ENCODE measurements at regions not wholly inside any gene's neighbourhood (a gene's known extent, or its start where the extent isn't known, plus 50 kb on each side); places are given as distances from the start of the nearest gene placed in this dataset.
A peak's percentile ranks its signal among the peaks of the same experiment; 100 is the strongest.

- no peak for TF ChIP-seq EZH2 (IDR thresholded peaks at IDR 0.05; ENCODE audit: low read length, missing control alignments)
- TF ChIP-seq CTCF (conservative IDR thresholded peaks at IDR 0.05 in 1 of 2, IDR thresholded peaks at IDR 0.05 in 1 of 2; ENCODE audit: low read depth in 1 of 2, low read length in 2 of 2) = no peak
- Histone ChIP-seq H2AFZ (ENCODE audit: low read length) (no peak overlapping the region), H3K9ac (ENCODE audit: insufficient read depth, low read length) (no peak overlapping the region), H3K4me3 (replicated peaks in 1 of 4; ENCODE audit: control extremely low read depth in 1 of 4, insufficient read depth in 1 of 4, low read depth in 3 of 4, low read length in 4 of 4) (no peak overlapping the region), H3K4me1 (ENCODE audit: control insufficient read depth, extremely low read depth, insufficient read depth, low read length) (no peaks in the 10 kb centered on the region), H3K9me3 (ENCODE audit: control insufficient read depth, insufficient read depth, low read depth, low read length) (no peaks in the 10 kb centered on the region), H3K27me3 (ENCODE audit: control insufficient read depth, insufficient read depth, low read length) (no peaks in the 10 kb centered on the region), H3K27ac (ENCODE audit: insufficient read depth, low read length) (no peak overlapping the region), H3K79me2 (ENCODE audit: control insufficient read depth, insufficient read depth, low read length) (no peaks in the 10 kb centered on the region), H3K4me2 (ENCODE audit: extremely low read depth, insufficient read depth, low read length) (no peak overlapping the region), H4K20me1 (ENCODE audit: control insufficient read depth, extremely low read depth, insufficient read depth, low read length) (no peaks in the 10 kb centered on the region), H3K36me3 (ENCODE audit: control insufficient read depth, insufficient read depth, low read length) (no peaks in the 10 kb centered on the region)
- no peak for DNase-seq (ENCODE audit: low read depth in 2 of 2)
These were observed 55.5 kb upstream of the SLC8A1 start for GRCh38 chr2:40507432-40507831.

- Histone ChIP-seq H3K4me2 (ENCODE audit: extremely low read depth, insufficient read depth, low read length) (no peak overlapping the region), H2AFZ (ENCODE audit: low read length) (no peak overlapping the region), H3K4me1 (ENCODE audit: control insufficient read depth, extremely low read depth, insufficient read depth, low read length) (no peaks in the 10 kb centered on the region), H4K20me1 (ENCODE audit: control insufficient read depth, extremely low read depth, insufficient read depth, low read length) (no peaks in the 10 kb centered on the region), H3K27ac (ENCODE audit: insufficient read depth, low read length) (no peak overlapping the region), H3K36me3 (ENCODE audit: control insufficient read depth, insufficient read depth, low read length) (no peaks in the 10 kb centered on the region), H3K9ac (ENCODE audit: insufficient read depth, low read length) (no peak overlapping the region), H3K27me3 (ENCODE audit: control insufficient read depth, insufficient read depth, low read length) (no peaks in the 10 kb centered on the region), H3K9me3 (ENCODE audit: control insufficient read depth, insufficient read depth, low read depth, low read length) (no peaks in the 10 kb centered on the region), H3K79me2 (ENCODE audit: control insufficient read depth, insufficient read depth, low read length) (no peaks in the 10 kb centered on the region), H3K4me3 (replicated peaks in 1 of 4; ENCODE audit: control extremely low read depth in 1 of 4, insufficient read depth in 1 of 4, low read depth in 3 of 4, low read length in 4 of 4) (no peak overlapping the region)
- DNase-seq (ENCODE audit: low read depth in 2 of 2) = no peak
- TF ChIP-seq EZH2 (IDR thresholded peaks at IDR 0.05; ENCODE audit: low read length, missing control alignments) (no peak), CTCF (conservative IDR thresholded peaks at IDR 0.05 in 1 of 2, IDR thresholded peaks at IDR 0.05 in 1 of 2; ENCODE audit: low read depth in 1 of 2, low read length in 2 of 2) (no peak)
These were observed 58.4 kb upstream of the SLC8A1 start for GRCh38 chr2:40510304-40510703.

- no peaks in the 10 kb centered on the region for H3K79me2 ChIP-seq (ENCODE audit: control insufficient read depth, insufficient read depth, low read length)
- H3K9ac ChIP-seq (ENCODE audit: insufficient read depth, low read length) = no peak overlapping the region
- peak overlapping the region; percentile 71 for H2AFZ ChIP-seq (ENCODE audit: low read length)
- H4K20me1 ChIP-seq (ENCODE audit: control insufficient read depth, extremely low read depth, insufficient read depth, low read length) = no peaks in the 10 kb centered on the region
- peak; percentile 76 to 84 for DNase-seq (ENCODE audit: low read depth in 2 of 2)
- no peaks in the 10 kb centered on the region for H3K9me3 ChIP-seq (ENCODE audit: control insufficient read depth, insufficient read depth, low read depth, low read length)
- no peaks in the 10 kb centered on the region for H3K4me1 ChIP-seq (ENCODE audit: control insufficient read depth, extremely low read depth, insufficient read depth, low read length)
- no peak overlapping the region for H3K27ac ChIP-seq (ENCODE audit: insufficient read depth, low read length)
- no peaks in the 10 kb centered on the region for H3K27me3 ChIP-seq (ENCODE audit: control insufficient read depth, insufficient read depth, low read length)
- H3K36me3 ChIP-seq (ENCODE audit: control insufficient read depth, insufficient read depth, low read length) = no peaks in the 10 kb centered on the region
- TF ChIP-seq CTCF (conservative IDR thresholded peaks at IDR 0.05 in 1 of 2, IDR thresholded peaks at IDR 0.05 in 1 of 2; ENCODE audit: low read depth in 1 of 2, low read length in 2 of 2) = no peak
- TF ChIP-seq EZH2 (IDR thresholded peaks at IDR 0.05; ENCODE audit: low read length, missing control alignments) = no peak
- peak overlapping the region; percentile 24 to 44 (median 34) for H3K4me3 ChIP-seq (replicated peaks in 1 of 4; ENCODE audit: control extremely low read depth in 1 of 4, insufficient read depth in 1 of 4, low read depth in 3 of 4, low read length in 4 of 4)
- H3K4me2 ChIP-seq (ENCODE audit: extremely low read depth, insufficient read depth, low read length) = peak overlapping the region; percentile 98
These were observed 59.8 kb upstream of the SLC8A1 start for GRCh38 chr2:40511661-40512213.

All from fibroblast of lung (primary cell).